SU-DHL-6 (cell line): ENCODE measurements at regions not wholly inside any gene's neighbourhood (a gene's known extent, or its start where the extent isn't known, plus 50 kb on each side); places are given as distances from the start of the nearest gene placed in this dataset.

Experiments
- H2AFZ ChIP-seq: fragments of 200-600 bp; sonication (generic); 2 replicates; pipeline ENCODE4 v1.6.1; 2014; ENCODE audit warnings: low read depth, mild to moderate bottlenecking, moderate library complexity, mixed read lengths, antibody characterized with exemption, low read length; ENCODE audit not compliant: severe bottlenecking
- H3F3A ChIP-seq: fragments of 200-600 bp; shearing (Covaris generic); 2 replicates; pipeline ENCODE4 v1.6.0; 2016; ENCODE audit warnings: antibody characterized with exemption, mild to moderate bottlenecking; ENCODE audit not compliant: insufficient read depth
- H3K27ac ChIP-seq: fragments of 200-600 bp; sonication (generic); 2 replicates; pipeline ENCODE4 v1.5.1; 2016; ENCODE audit warnings: low read depth, mild to moderate bottlenecking, low read length, moderate library complexity, mixed read lengths
- H3K27me3 ChIP-seq: fragments of 200-600 bp; sonication (generic), shearing (Covaris generic); 2 replicates; pipeline ENCODE4 v1.6.0; 2014; ENCODE audit warnings: mild to moderate bottlenecking, low read length
- H3K36me3 ChIP-seq: fragments of 200-600 bp; sonication (generic); 2 replicates; pipeline ENCODE4 v1.6.1; 2014; ENCODE audit warnings: mild to moderate bottlenecking, low read length, mixed read lengths
- H3K4me2 ChIP-seq: fragments of 300-600, 200-600 bp; shearing (Covaris generic), sonication (generic); 2 replicates; pipeline ENCODE4 v1.6.0; 2014; ENCODE audit warnings: low read length, low read depth, mild to moderate bottlenecking; ENCODE audit not compliant: poor library complexity, severe bottlenecking
- H3K4me3 ChIP-seq: fragments of 200-600 bp; sonication (generic); 2 replicates; pipeline ENCODE4 v1.5.1; 2014; ENCODE audit warnings: antibody characterized with exemption, low read length, mild to moderate bottlenecking, mixed read lengths; ENCODE audit not compliant: insufficient read depth, poor library complexity, severe bottlenecking
- H3K79me2 ChIP-seq: fragments of 200-600 bp; sonication (generic); 2 replicates; pipeline ENCODE4 v1.6.1; 2014; ENCODE audit warnings: mild to moderate bottlenecking, low read length, moderate library complexity; ENCODE audit not compliant: insufficient read depth
- H3K9ac ChIP-seq: fragments of 200-600 bp; sonication (generic); 2 replicates; pipeline ENCODE4 v1.7.0; 2014; ENCODE audit warnings: mild to moderate bottlenecking, low read length
- H3K9me2 ChIP-seq: fragments of 200-600 bp; sonication (generic); replicated peaks from 2 replicates; pipeline ENCODE4 v1.6.1; 2014; ENCODE audit warnings: low read length; ENCODE audit not compliant: insufficient read depth
- H3K9me3 ChIP-seq: fragments of 200-600 bp; sonication (generic); 2 replicates; pipeline ENCODE4 v1.6.1; 2014; ENCODE audit warnings: low read length, mixed read lengths; ENCODE audit not compliant: insufficient read depth
- H4K20me1 ChIP-seq: fragments of 200-600 bp; sonication (generic); 2 replicates; pipeline ENCODE4 v1.6.1; 2014; ENCODE audit warnings: low read depth, mild to moderate bottlenecking, antibody characterized with exemption, low read length, moderate library complexity, mixed read lengths
- EZH2phosphoT487 ChIP-seq: fragments of 200-600 bp; sonication (generic), shearing (Covaris generic); conservative IDR thresholded peaks from 2 replicates; pipeline ENCODE4 v1.6.1; 2018; ENCODE audit warnings: mild to moderate bottlenecking, antibody characterized with exemption, low read length, moderate library complexity, mixed read lengths
- TF ChIP-seq, protein P1 (sequence below): fragments of 200-600 bp; sonication (generic); IDR thresholded peaks from one replicate; pipeline ENCODE4 v1.5.1; 2017; ENCODE audit warnings: antibody characterized with exemption, mild to moderate bottlenecking, low read length, moderate library complexity; ENCODE audit not compliant: insufficient read depth, poor library complexity, severe bottlenecking

- Histone ChIP-seq H3K9me3 (no peaks in the 10 kb centered on the region), H3K9me2 (no peaks in the 10 kb centered on the region), H3K4me3 (no peak overlapping the region), H3K9ac (no peak overlapping the region), H3K27ac (peak overlapping the region; percentile 100), H3K79me2 (no peaks in the 10 kb centered on the region), H3F3A (peaks cover 32% of the 10 kb centered on the region), H2AFZ (no peak overlapping the region), H3K36me3 (no peaks in the 10 kb centered on the region), H4K20me1 (no peaks in the 10 kb centered on the region), H3K27me3 (no peaks in the 10 kb centered on the region), H3K4me2 (no peak overlapping the region)
- TF ChIP-seq, protein P1, sequence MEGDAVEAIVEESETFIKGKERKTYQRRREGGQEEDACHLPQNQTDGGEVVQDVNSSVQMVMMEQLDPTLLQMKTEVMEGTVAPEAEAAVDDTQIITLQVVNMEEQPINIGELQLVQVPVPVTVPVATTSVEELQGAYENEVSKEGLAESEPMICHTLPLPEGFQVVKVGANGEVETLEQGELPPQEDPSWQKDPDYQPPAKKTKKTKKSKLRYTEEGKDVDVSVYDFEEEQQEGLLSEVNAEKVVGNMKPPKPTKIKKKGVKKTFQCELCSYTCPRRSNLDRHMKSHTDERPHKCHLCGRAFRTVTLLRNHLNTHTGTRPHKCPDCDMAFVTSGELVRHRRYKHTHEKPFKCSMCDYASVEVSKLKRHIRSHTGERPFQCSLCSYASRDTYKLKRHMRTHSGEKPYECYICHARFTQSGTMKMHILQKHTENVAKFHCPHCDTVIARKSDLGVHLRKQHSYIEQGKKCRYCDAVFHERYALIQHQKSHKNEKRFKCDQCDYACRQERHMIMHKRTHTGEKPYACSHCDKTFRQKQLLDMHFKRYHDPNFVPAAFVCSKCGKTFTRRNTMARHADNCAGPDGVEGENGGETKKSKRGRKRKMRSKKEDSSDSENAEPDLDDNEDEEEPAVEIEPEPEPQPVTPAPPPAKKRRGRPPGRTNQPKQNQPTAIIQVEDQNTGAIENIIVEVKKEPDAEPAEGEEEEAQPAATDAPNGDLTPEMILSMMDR: no peak
- no peak for TF ChIP-seq EZH2phosphoT487
Measured at GRCh38 chrX:42952621-42953020, 174.7 kb upstream of the PPP1R2C start.

GRCh38 chrX:42954880-42955279 is 176.9 kb upstream of the PPP1R2C start:
- Histone ChIP-seq H4K20me1 (no peaks in the 10 kb centered on the region), H3K36me3 (0 out of 2 replicates have a peak, but pooled peaks cover 2% of the 10 kb centered on the region), H3K9ac (peak overlapping the region; percentile 49), H3K27ac (peak overlapping the region; percentile 93), H3K27me3 (no peaks in the 10 kb centered on the region), H3K4me2 (peak overlapping the region; percentile 76), H3K9me3 (no peaks in the 10 kb centered on the region), H3F3A (peaks cover 39% of the 10 kb centered on the region), H2AFZ (no peak overlapping the region), H3K4me3 (peak overlapping the region; percentile 5), H3K9me2 (no peaks in the 10 kb centered on the region), H3K79me2 (no peaks in the 10 kb centered on the region)
- no peak for TF ChIP-seq EZH2phosphoT487
- TF ChIP-seq, protein P1: no peak

DNA sequence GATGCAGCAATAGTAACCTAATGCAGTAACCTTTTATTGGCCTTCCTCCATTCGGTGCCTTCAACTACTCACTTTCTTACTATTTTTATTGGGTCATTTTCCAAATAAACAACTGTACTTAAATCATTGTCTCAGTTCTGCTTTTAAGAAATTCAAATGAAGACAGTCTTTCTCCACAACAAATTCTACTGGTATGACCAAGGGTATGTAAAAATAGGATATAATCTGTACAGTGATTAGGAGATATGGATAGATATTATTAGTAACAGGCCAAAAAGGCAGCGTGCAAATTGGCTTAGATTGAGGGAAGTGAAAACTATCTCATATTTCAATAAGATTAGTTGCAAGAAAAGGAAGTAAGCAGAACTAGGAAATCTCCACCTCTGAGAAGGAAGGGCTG is 177.4 kb upstream of the PPP1R2C start:
- H3K79me2 ChIP-seq: no peaks in the 10 kb centered on the region
- no peaks in the 10 kb centered on the region for H3K27me3 ChIP-seq
- peaks cover 39% of the 10 kb centered on the region for H3F3A ChIP-seq
- H3K36me3 ChIP-seq: 0 out of 2 replicates have a peak, but pooled peaks cover 2% of the 10 kb centered on the region
- H3K4me3 ChIP-seq: peak overlapping the region; percentile 5
- no peak overlapping the region for H2AFZ ChIP-seq
- no peaks in the 10 kb centered on the region for H3K9me3 ChIP-seq
- peak overlapping the region; percentile 76 for H3K4me2 ChIP-seq
- H4K20me1 ChIP-seq: no peaks in the 10 kb centered on the region
- TF ChIP-seq, protein P1: no peak
- TF ChIP-seq EZH2phosphoT487: no peak
- peak overlapping the region; percentile 93 for H3K27ac ChIP-seq
- no peaks in the 10 kb centered on the region for H3K9me2 ChIP-seq
- H3K9ac ChIP-seq: peak overlapping the region; percentile 49
